MV-4-11 (cell line): ENCODE measurements at regions not wholly inside any gene's neighbourhood (a gene's known extent, or its start where the extent isn't known, plus 50 kb on each side); places are given as distances from the start of the nearest gene placed in this dataset.
"Not testable (repeated sequence)": the region's sequence is repeated elsewhere in the genome, so short reads cannot be mapped to it uniquely, and the experiment has no call there.

Experiments
- DNase-seq: peaks from one replicate; lab custom pipeline; 2025; lab: John Stamatoyannopoulos, UW

- no peak for DNase-seq
Observed at GRCh38 chr1:19591482-19592091, 52.5 kb upstream of the NBL1 start.

GRCh38 chr1:19585507-19585906, 58.6 kb upstream of the NBL1 start:
- DNase-seq: no peak

GRCh38 chr1:19582318-19582717, 61.8 kb upstream of the NBL1 start:
- DNase-seq: peak; percentile 10

GRCh38 chr1:19581381-19581780, 62.7 kb upstream of the NBL1 start:
- DNase-seq: no peak

- no peak for DNase-seq
Observed at GRCh38 chr1:19577561-19577960, 66.5 kb upstream of the NBL1 start.

GRCh38 chr1:19577036-19577435, 67.1 kb upstream of the NBL1 start:
- DNase-seq: no peak

GRCh38 chr1:19569786-19570185, 74.3 kb upstream of the NBL1 start:
- DNase-seq: no peak

GRCh38 chr1:19567041-19567440, 77.1 kb upstream of the NBL1 start:
- no peak for DNase-seq

- no peak for DNase-seq
Observed at GRCh38 chr1:19564366-19564765, 79.0 kb upstream of the CAPZB start.

GRCh38 chr1:19563324-19564097, 78.2 kb upstream of the CAPZB start:
- no peak for DNase-seq

- no peak for DNase-seq
Observed at GRCh38 chr1:19562847-19563246, 77.5 kb upstream of the CAPZB start.

- no peak for DNase-seq
Observed at GRCh38 chr1:19560480-19560879, 75.1 kb upstream of the CAPZB start.

GRCh38 chr1:19559641-19560040, 74.3 kb upstream of the CAPZB start:
- no peak for DNase-seq

- peak; percentile 43 for DNase-seq
Observed at GRCh38 chr1:19557609-19558051, 72.3 kb upstream of the CAPZB start.

GRCh38 chr1:19554090-19554489, 68.8 kb upstream of the CAPZB start:
- DNase-seq: no peak

- DNase-seq: no peak
Observed at GRCh38 chr1:19552291-19553010, 67.1 kb upstream of the CAPZB start.

- DNase-seq: not testable (repeated sequence)
Observed at GRCh38 chr1:19551837-19552236, 66.5 kb upstream of the CAPZB start.

- not testable (repeated sequence) for DNase-seq
Observed at GRCh38 chr1:19550437-19550836, 65.1 kb upstream of the CAPZB start.

GRCh38 chr1:19547814-19548213, 62.5 kb upstream of the CAPZB start:
- DNase-seq: no peak

GRCh38 chr1:19536519-19536918, 51.2 kb upstream of the CAPZB start:
- no peak for DNase-seq

GRCh38 chr1:19535214-19535613, 49.9 kb upstream of the CAPZB start:
- no peak for DNase-seq
